K562 (cell line): ENCODE measurements at regions not wholly inside any gene's neighbourhood (a gene's known extent, or its start where the extent isn't known, plus 50 kb on each side); places are given as distances from the start of the nearest gene placed in this dataset.

Source experiments
- ATAC-seq: fragments of 200-7000 bp; cut with Tn5 transposase; 3 replicates; pipeline ENCODE4 v1.9.1; 2020; ENCODE audit warnings: moderate library complexity
- BruUV-seq: library from RNA; stranded (reverse); fragments of 400-500 nt; replicated peaks from 2 replicates; lab custom pipeline; 2021; lab: Mats Ljungman, UMichigan
- CTCF ChIA-PET: fragments of 300-600 bp; formaldehyde crosslinking; extraction: SDS; loops from one replicate; lab custom pipeline; 2021; ENCODE audit warnings: low intra/inter-chr PET ratio; lab: Yijun Ruan, JAX
- POLR2A ChIA-PET: fragments of 300-600, 350-650 bp; sonication (Branson Sonifier 250); formaldehyde crosslinking; extraction: SDS; loops from one replicate; lab custom pipeline; 2021; ENCODE audit warnings: antibody characterized with exemption, inconsistent platforms; lab: Yijun Ruan, JAX
- DNase-seq, 4 experiments: peaks; one replicate each; pipeline versions ENCODE4 v3.0.0 to v3.0.0-alpha.2; 2011 to 2018; ENCODE audit warnings: low spot score in 3 of 4, mixed read lengths in 3 of 4; ENCODE audit errors: extremely low read depth in 1 of 4
- FAIRE-seq: peaks from 2 replicates; lab custom pipeline; 2011; peaks lifted over from hg19 to GRCh38; lab: Jason Lieb, UNC
- H2AFZ ChIP-seq: 2 replicates; pipeline ENCODE4 v1.6.0; 2011; ENCODE audit warnings: low read depth, low read length, control low read depth, inconsistent platforms
- H3K27ac ChIP-seq: fragments of 200-600 bp; 3 replicates; pipeline ENCODE4 v1.8.0; 2011; ENCODE audit warnings: low read depth, mild to moderate bottlenecking, control low read depth, inconsistent platforms, low read length, moderate library complexity, mixed read lengths; ENCODE audit errors: extremely low read depth
- H3K27me3 ChIP-seq, 2 experiments: fragments of 300-600 bp in 1 of 2; 2 replicates in 1 of 2; 3 replicates in 1 of 2; pipeline versions ENCODE4 v1.6.0 to v1.8.0; 2011; ENCODE audit warnings: inconsistent platforms in 2 of 2, low read length in 2 of 2, mild to moderate bottlenecking in 1 of 2, mixed read lengths in 1 of 2, moderate library complexity in 1 of 2; ENCODE audit not compliant: control insufficient read depth in 2 of 2, insufficient read depth in 2 of 2
- H3K36me3 ChIP-seq: fragments of 300-600 bp; 3 replicates; pipeline ENCODE4 v1.8.0; 2011; ENCODE audit warnings: mild to moderate bottlenecking, low read length, inconsistent platforms; ENCODE audit not compliant: control insufficient read depth, insufficient read depth
- H3K4me1 ChIP-seq, 2 experiments: fragments of 200-600 bp in 1 of 2; replicated peaks in 1 of 2; 2 replicates in 1 of 2; 3 replicates in 1 of 2; pipeline versions ENCODE4 v1.5.1 to v1.8.0; 2011; ENCODE audit warnings: inconsistent platforms in 2 of 2, low read length in 2 of 2, mild to moderate bottlenecking in 1 of 2, mixed read lengths in 1 of 2, moderate library complexity in 1 of 2; ENCODE audit not compliant: control insufficient read depth in 2 of 2, insufficient read depth in 2 of 2
- H3K4me2 ChIP-seq: 2 replicates; pipeline ENCODE4 v1.6.1; 2011; ENCODE audit warnings: low read length, control low read depth, inconsistent platforms, mixed read lengths; ENCODE audit not compliant: insufficient read depth
- H3K4me3 ChIP-seq: fragments of 200-600 bp; sonication (generic), shearing (Covaris generic); 2 replicates; pipeline ENCODE4 v1.5.1; 2016; ENCODE audit warnings: control low read depth, inconsistent platforms
- H3K79me2 ChIP-seq: fragments of 200-600 bp; 3 replicates; pipeline ENCODE4 v1.8.0; 2011; ENCODE audit warnings: low read length, inconsistent platforms; ENCODE audit not compliant: control insufficient read depth, insufficient read depth
- H3K9ac ChIP-seq, 2 experiments: 2 replicates each; pipeline versions ENCODE4 v1.6.0 to v1.6.1; 2011; ENCODE audit warnings: low read depth in 2 of 2, low read length in 2 of 2, control low read depth in 1 of 2, inconsistent platforms in 1 of 2, mild to moderate bottlenecking in 1 of 2, mixed read lengths in 1 of 2; ENCODE audit not compliant: insufficient read depth in 1 of 2
- H3K9me1 ChIP-seq: one replicate; pipeline ENCODE4 v1.6.0; 2011; ENCODE audit warnings: inconsistent platforms, mild to moderate bottlenecking, low read length, moderate library complexity; ENCODE audit not compliant: control insufficient read depth, insufficient read depth
- H3K9me3 ChIP-seq: replicated peaks from 2 replicates; pipeline ENCODE4 v1.5.1; 2011; ENCODE audit warnings: low read depth, low read length, inconsistent platforms; ENCODE audit not compliant: control insufficient read depth, insufficient read depth
- H4K20me1 ChIP-seq: replicated peaks from 2 replicates; pipeline ENCODE4 v1.6.1; 2011; ENCODE audit warnings: low read length, inconsistent platforms, mixed read lengths; ENCODE audit not compliant: control insufficient read depth, insufficient read depth
- CBX2 ChIP-seq: fragments of 200-600 bp; sonication (generic); IDR thresholded peaks from one replicate; pipeline ENCODE4 v1.6.1; 2012; ENCODE audit warnings: mild to moderate bottlenecking, low read length, inconsistent platforms; ENCODE audit not compliant: insufficient read depth, poor library complexity, severe bottlenecking
- CREB1 ChIP-seq, 2 experiments: sonication (generic) in 1 of 2; formaldehyde crosslinking in 1 of 2; IDR thresholded peaks; 2 replicates each; pipeline versions ENCODE4 v1.6.1 to v1.8.0; 2012 to 2022; ENCODE audit warnings: inconsistent platforms in 1 of 2, mild to moderate bottlenecking in 1 of 2, missing genetic modification reagents in 1 of 2, moderate library complexity in 1 of 2
- E4F1 ChIP-seq: fragments of 250-450 bp; sonication (Bioruptor Pico); IDR thresholded peaks from 2 replicates; pipeline ENCODE4 v1.5.0; 2021; ENCODE audit warnings: mild to moderate bottlenecking, borderline replicate concordance
- EP300 ChIP-seq: IDR thresholded peaks from 2 replicates; pipeline ENCODE4 v1.6.1; 2012; ENCODE audit warnings: low read length, improper control_type of control experiment
- FOXP4 ChIP-seq: sonication (generic); formaldehyde crosslinking; IDR thresholded peaks from 2 replicates; pipeline ENCODE4 v1.8.0; 2022; ENCODE audit warnings: mild to moderate bottlenecking, missing genetic modification reagents, borderline replicate concordance
- NFE2 ChIP-seq: IDR thresholded peaks from 2 replicates; pipeline ENCODE4 v1.6.1; 2014; ENCODE audit warnings: antibody characterized with exemption, low read depth
- PHF21A ChIP-seq: fragments of 450-650 bp; IDR thresholded peaks from 2 replicates; pipeline ENCODE4 v1.6.1; 2017; ENCODE audit warnings: low read depth, borderline replicate concordance
- PTRF ChIP-seq: fragments of 450-650 bp; IDR thresholded peaks from 2 replicates; pipeline ENCODE4 v1.6.1; 2016; ENCODE audit warnings: mild to moderate bottlenecking, missing genetic modification characterization, missing compliant biosample characterization
- STAT5B ChIP-seq: fragments of 250-450 bp; sonication (Bioruptor Pico); IDR thresholded peaks from 2 replicates; pipeline ENCODE4 v1.8.0; 2021; ENCODE audit warnings: mild to moderate bottlenecking, inconsistent platforms
- WHSC1 ChIP-seq: IDR thresholded peaks from one replicate; pipeline ENCODE4 v1.6.1; 2012; ENCODE audit warnings: low read length, control low read depth, inconsistent platforms
- ZNF76 ChIP-seq: fragments of 250-450 bp; sonication (Bioruptor Pico); IDR thresholded peaks from 2 replicates; pipeline ENCODE4 v1.4.0; 2020; ENCODE audit warnings: mild to moderate bottlenecking, moderate library complexity, borderline replicate concordance
- in situ Hi-C: fragments of 300-500 bp; cut with MboI; formaldehyde crosslinking; loops from 4 replicates; pipeline ENCODE4 v1.15.0; 2018; ENCODE audit warnings: inconsistent platforms, mixed read lengths
- intact Hi-C: fragments of 100-400 bp; cut with micrococcal nuclease; formaldehyde crosslinking; loops from 2 replicates; pipeline ENCODE4 v1.14.2; 2022

GRCh38 chr3:105170423-105170822 lies 196.3 kb upstream of the ALCAM start:
- TF ChIP-seq CREB1 (IDR thresholded peaks at IDR 0.05) (no peak), CREB1 (CRISPR knock-in tag; IDR thresholded peaks at IDR 0.05) (no peak), EP300 (no peak), WHSC1 (no peak), NFE2 (no peak), CBX2 (no peak), STAT5B (CRISPR knock-in tag) (no peak), ZNF76 (CRISPR knock-in tag) (no peak), E4F1 (CRISPR knock-in tag) (no peak), PTRF (tag) (no peak), PHF21A (no peak), FOXP4 (CRISPR knock-in tag) (no peak)
- in situ Hi-C loops, result no loop called here
- POLR2A ChIA-PET, result no interaction called here
- Histone ChIP-seq H3K4me3 (no peak overlapping the region), H3K9ac (no peak overlapping the region), H2AFZ (no peak overlapping the region), H3K4me1 (no peaks in the 10 kb centered on the region), H3K79me2 (no peaks in the 10 kb centered on the region), H3K9me1 (no peaks in the 10 kb centered on the region), H4K20me1 (no peaks in the 10 kb centered on the region), H3K27me3 (no peaks in the 10 kb centered on the region), H3K9me3 (no peaks in the 10 kb centered on the region), H3K4me2 (no peak overlapping the region), H3K27ac (no peak overlapping the region), H3K36me3 (no peaks in the 10 kb centered on the region)
- BruUV-seq, result no TSS peak
- FAIRE-seq, result no peak
- CTCF ChIA-PET, result no interaction called here
- intact Hi-C loops, result no loop called here
- no peak for ATAC-seq
- DNase-seq, result no peak
